IPS-NIHi11 (cell line): ENCODE measurements at regions not wholly inside any gene's neighbourhood (a gene's known extent, or its start where the extent isn't known, plus 50 kb on each side); places are given as distances from the start of the nearest gene placed in this dataset.

Experiments
- DNase-seq: peaks from one replicate; pipeline ENCODE4 v3.0.0; 2012; ENCODE audit warnings: mixed read lengths, low spot score

- peak; percentile 67 for DNase-seq
Observed at GRCh38 chr20:37598100-37598543, 70.4 kb upstream of the BLCAP start.

- DNase-seq: no peak
Observed at GRCh38 chr20:37596890-37597536, 69.3 kb upstream of the BLCAP start.

- DNase-seq: no peak
Observed at GRCh38 chr20:37596168-37596567, 68.5 kb upstream of the BLCAP start.

- no peak for DNase-seq
Observed at GRCh38 chr20:37593710-37594109, 66.0 kb upstream of the BLCAP start.

GRCh38 chr20:37590938-37591490, 63.3 kb upstream of the BLCAP start:
- no peak for DNase-seq

GRCh38 chr20:37586078-37586477, 58.4 kb upstream of the BLCAP start:
- DNase-seq: no peak

GRCh38 chr20:37584238-37584807, 56.6 kb upstream of the BLCAP start:
- DNase-seq: no peak

GRCh38 chr20:37581246-37581645, 53.6 kb upstream of the BLCAP start:
- no peak for DNase-seq

GRCh38 chr20:37580069-37580468, 52.4 kb upstream of the BLCAP start:
- no peak for DNase-seq

- no peak for DNase-seq
Observed at GRCh38 chr20:37579106-37579505, 51.4 kb upstream of the BLCAP start.

- DNase-seq: no peak
Observed at GRCh38 chr20:37577981-37578380, 50.3 kb upstream of the BLCAP start.
